AG09319 (cell line): ENCODE measurements at regions not wholly inside any gene's neighbourhood (a gene's known extent, or its start where the extent isn't known, plus 50 kb on each side); places are given as distances from the start of the nearest gene placed in this dataset.

ENCODE experiments used
- DNase-seq: peaks from one replicate; pipeline ENCODE4 v3.0.0-alpha.2; 2010; ENCODE audit warnings: low read depth; ENCODE audit errors: extremely low read depth
- TF ChIP-seq, protein P1 (sequence below): IDR thresholded peaks from 2 replicates; pipeline ENCODE4 v1.5.1; 2011; ENCODE audit warnings: low read depth, mild to moderate bottlenecking, inconsistent platforms, low read length, moderate library complexity

DNA sequence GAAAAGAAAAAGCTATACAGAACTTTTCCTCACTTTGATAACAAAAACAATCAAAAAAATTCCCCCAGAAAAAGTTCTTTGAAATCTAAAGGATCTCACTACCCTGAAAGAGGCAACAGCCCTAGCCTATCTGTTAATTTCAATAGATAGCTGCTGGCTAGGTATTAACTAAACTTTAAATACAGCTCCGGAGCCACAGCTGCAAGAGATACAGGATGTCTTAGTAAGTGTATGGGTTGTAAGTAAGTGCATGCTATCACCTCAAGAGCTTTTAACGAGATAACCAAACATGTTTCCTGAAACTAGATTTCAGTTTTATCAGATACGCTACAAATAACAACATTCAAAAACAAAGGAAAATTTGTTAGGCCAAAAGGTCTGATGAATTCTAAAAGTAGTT is 148.4 kb downstream of the KLF12 start:
- no peak for DNase-seq
- TF ChIP-seq, protein P1, sequence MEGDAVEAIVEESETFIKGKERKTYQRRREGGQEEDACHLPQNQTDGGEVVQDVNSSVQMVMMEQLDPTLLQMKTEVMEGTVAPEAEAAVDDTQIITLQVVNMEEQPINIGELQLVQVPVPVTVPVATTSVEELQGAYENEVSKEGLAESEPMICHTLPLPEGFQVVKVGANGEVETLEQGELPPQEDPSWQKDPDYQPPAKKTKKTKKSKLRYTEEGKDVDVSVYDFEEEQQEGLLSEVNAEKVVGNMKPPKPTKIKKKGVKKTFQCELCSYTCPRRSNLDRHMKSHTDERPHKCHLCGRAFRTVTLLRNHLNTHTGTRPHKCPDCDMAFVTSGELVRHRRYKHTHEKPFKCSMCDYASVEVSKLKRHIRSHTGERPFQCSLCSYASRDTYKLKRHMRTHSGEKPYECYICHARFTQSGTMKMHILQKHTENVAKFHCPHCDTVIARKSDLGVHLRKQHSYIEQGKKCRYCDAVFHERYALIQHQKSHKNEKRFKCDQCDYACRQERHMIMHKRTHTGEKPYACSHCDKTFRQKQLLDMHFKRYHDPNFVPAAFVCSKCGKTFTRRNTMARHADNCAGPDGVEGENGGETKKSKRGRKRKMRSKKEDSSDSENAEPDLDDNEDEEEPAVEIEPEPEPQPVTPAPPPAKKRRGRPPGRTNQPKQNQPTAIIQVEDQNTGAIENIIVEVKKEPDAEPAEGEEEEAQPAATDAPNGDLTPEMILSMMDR: no peak

DNA sequence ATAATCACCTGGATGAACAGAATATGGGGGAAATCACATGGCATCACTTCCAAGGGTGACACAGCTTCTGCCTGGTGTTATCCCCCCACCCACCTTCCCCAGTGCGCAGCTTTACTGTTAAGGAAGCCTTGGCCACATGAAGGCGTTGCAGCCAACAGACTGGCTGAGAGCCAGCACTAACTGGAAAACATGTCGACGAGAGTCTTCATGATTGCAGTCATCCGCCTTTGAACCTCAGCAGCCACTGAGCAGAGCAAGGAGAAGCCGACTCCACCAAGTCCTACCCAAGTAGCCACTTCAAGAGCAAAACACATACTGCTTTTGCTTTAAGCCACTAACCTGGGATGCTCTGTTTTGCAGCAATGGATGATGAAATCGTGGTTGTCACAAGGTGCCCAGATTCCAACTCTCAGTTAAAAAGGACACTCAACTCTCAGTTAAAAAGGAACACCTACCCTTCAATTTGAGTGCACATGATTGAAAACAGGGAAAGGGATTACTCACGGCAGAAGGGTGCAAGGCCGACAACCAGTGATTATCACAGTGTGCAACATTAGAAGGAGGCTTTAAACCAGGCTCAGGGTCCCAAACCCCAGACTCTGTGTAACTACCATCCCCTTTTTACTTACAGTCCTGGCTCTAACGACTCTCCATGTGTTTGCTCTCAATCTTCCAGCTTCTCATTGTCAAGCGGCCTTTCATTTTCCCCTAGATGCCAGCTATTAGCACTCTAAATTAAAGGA is 149.1 kb downstream of the KLF12 start:
- no peak for DNase-seq
- TF ChIP-seq, protein P1: no peak

DNA sequence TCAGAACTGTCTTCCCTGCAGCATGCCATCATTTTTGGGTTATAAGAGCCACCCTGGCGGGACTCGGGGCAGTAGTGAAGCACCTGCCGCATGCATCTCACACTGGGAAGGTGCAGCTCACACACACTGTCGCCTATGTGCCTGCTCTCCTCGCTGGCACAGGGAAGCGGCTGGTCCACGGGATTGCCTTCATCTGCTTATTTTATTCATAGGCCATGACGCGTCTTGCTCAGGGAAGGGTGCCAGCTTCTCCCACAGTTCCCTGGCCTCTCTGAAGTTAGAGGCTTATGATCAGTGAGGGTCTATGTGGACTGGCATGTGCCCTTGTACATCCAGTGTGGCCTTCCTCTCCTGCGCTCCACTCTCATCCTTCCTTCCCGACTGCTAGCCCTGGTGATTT is 150.0 kb downstream of the KLF12 start:
- TF ChIP-seq, protein P1: no peak
- no peak for DNase-seq

DNA sequence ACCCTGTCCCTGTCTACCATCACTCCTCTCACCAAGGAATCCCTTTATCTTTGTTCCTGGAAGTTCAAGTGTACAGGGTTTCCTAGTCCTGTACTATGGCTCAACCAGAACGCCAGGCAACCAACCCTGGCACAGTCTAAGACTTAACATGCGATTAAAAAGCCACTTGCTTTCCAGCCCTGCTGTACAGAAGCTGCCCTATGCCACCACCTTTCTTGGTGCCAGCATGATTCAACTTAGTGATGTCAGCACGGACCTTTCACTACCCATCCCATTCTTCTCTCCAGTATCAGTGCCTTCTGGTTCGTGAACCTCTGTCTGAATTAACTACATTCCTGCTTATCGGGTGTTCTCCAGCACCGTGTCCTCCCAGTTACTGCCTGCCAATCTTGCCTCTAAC is 151.1 kb downstream of the KLF12 start:
- TF ChIP-seq, protein P1: no peak
- DNase-seq: no peak

DNA sequence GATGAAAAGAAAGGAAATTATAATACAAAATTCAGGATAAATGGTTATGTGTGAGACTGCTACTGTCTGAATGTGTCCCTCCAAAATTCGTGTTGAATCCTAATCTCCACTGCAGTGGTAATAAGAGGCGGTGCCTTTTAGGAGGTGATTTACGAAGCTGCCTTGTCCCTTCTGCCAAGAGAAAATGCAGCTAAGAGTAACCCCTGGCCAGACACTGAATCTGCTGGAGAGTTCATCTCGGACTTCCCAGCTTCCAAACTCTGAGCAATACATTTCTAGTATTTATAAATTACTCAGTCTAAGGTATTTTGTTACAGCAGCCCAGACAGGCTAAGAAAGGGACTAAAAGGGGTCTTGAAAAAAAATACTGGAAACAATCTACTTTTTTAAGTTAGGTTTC is 152.6 kb downstream of the KLF12 start:
- TF ChIP-seq, protein P1: no peak
- DNase-seq: no peak

DNA sequence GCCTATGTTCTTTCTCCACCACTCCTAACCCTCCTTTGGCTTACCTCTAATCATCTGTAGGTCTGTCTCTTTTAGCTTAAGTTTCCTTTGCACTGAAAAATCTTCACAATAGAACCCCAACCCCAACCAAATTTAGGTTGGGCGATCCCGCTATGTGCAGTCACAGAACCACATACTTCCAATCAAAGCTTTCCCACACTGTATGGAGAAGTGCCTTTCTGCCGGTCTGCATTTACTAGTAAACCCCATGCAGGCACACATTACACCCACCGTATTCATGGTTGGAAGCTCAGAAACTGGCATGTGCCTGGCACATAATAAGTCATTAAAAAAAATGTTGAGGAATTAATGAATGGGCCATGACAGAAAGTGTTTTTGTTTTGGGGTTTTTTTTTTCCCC is 158.4 kb downstream of the KLF12 start:
- TF ChIP-seq, protein P1: no peak
- DNase-seq: no peak

DNA sequence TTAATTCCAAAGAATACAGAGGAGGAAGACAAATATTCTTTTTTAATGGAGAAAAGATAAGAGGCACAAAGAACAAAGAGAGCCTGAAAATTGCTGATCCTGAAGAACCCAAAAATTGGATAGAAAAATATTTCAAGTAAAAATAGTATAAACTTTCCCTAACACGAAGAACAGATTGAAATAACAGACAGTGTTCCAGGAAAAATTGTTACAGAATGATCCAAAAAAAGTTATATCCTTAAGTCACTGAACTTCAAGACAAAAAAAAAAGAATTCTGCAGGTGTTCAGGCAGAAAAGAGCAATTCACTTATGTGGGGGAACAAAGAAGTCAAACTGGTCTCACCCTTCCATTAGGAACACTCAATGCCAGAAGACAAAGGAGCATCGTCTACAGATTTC is 160.2 kb downstream of the KLF12 start:
- no peak for DNase-seq
- TF ChIP-seq, protein P1: no peak
